SJSA1 (cell line): ENCODE measurements at regions not wholly inside any gene's neighbourhood (a gene's known extent, or its start where the extent isn't known, plus 50 kb on each side); places are given as distances from the start of the nearest gene placed in this dataset.
"Not testable (repeated sequence)": the region's sequence is repeated elsewhere in the genome, so short reads cannot be mapped to it uniquely, and the experiment has no call there.

Experiments used
- DNase-seq, 2 experiments: peaks; one replicate each; pipeline ENCODE4 v3.0.0-alpha.2; 2015 to 2020; ENCODE audit warnings: low spot score in 2 of 2, low read depth in 1 of 2
- H3K27ac ChIP-seq: fragments of 250-450 bp; sonication (Bioruptor Pico); 2 replicates; pipeline ENCODE4 v1.5.1; 2020; ENCODE audit warnings: mild to moderate bottlenecking, moderate library complexity
- H3K27me3 ChIP-seq: fragments of 250-450 bp; sonication (Bioruptor Pico); replicated peaks from 2 replicates; pipeline ENCODE4 v1.5.1; 2020; ENCODE audit warnings: mild to moderate bottlenecking, moderate library complexity
- H3K36me3 ChIP-seq: fragments of 250-450 bp; sonication (Bioruptor Pico); 2 replicates; pipeline ENCODE4 v1.5.1; 2020; ENCODE audit warnings: mild to moderate bottlenecking
- H3K4me1 ChIP-seq: fragments of 250-450 bp; sonication (Bioruptor Pico); replicated peaks from 2 replicates; pipeline ENCODE4 v1.6.1; 2021; ENCODE audit warnings: mild to moderate bottlenecking
- H3K4me3 ChIP-seq: fragments of 250-450 bp; sonication (Bioruptor Pico); 2 replicates; pipeline ENCODE4 v1.5.1; 2020; ENCODE audit warnings: mild to moderate bottlenecking
- H3K9me3 ChIP-seq: fragments of 250-450 bp; sonication (Bioruptor Pico); replicated peaks from 2 replicates; pipeline ENCODE4 v1.5.1; 2020; ENCODE audit warnings: mild to moderate bottlenecking

GRCh38 chr6:53426667-53427270 is 78.0 kb upstream of the ELOVL5 start:
- H3K9me3 ChIP-seq = no peaks in the 10 kb centered on the region
- no peak overlapping the region for H3K4me3 ChIP-seq
- H3K27ac ChIP-seq = no peak overlapping the region
- H3K27me3 ChIP-seq = no peaks in the 10 kb centered on the region; the same call in 1 of the 2 replicates
- no peak for DNase-seq
- H3K4me1 ChIP-seq = no peaks in the 10 kb centered on the region
- H3K36me3 ChIP-seq = no peaks in the 10 kb centered on the region

- no peak overlapping the region for H3K4me3 ChIP-seq
- H3K27me3 ChIP-seq = no peaks in the 10 kb centered on the region; the same call in 1 of the 2 replicates
- H3K27ac ChIP-seq = no peak overlapping the region
- DNase-seq = no peak
- H3K9me3 ChIP-seq = no peaks in the 10 kb centered on the region
- no peaks in the 10 kb centered on the region for H3K4me1 ChIP-seq
- H3K36me3 ChIP-seq = no peaks in the 10 kb centered on the region
Observed at GRCh38 chr6:53426117-53426516, 77.4 kb upstream of the ELOVL5 start.

GRCh38 chr6:53424976-53425718 is 76.4 kb upstream of the ELOVL5 start:
- Histone ChIP-seq H3K27ac (no peak overlapping the region), H3K36me3 (no peaks in the 10 kb centered on the region), H3K27me3 (no peaks in the 10 kb centered on the region; the same call in 1 of the 2 replicates), H3K9me3 (no peaks in the 10 kb centered on the region), H3K4me1 (no peaks in the 10 kb centered on the region), H3K4me3 (no peak overlapping the region)
- no peak for DNase-seq

- no peak for DNase-seq
- Histone ChIP-seq H3K4me3 (no peak overlapping the region), H3K4me1 (no peaks in the 10 kb centered on the region), H3K27me3 (no peaks in the 10 kb centered on the region), H3K9me3 (no peaks in the 10 kb centered on the region), H3K27ac (no peak overlapping the region), H3K36me3 (no peaks in the 10 kb centered on the region)
Observed at GRCh38 chr6:53424300-53424699, 75.5 kb upstream of the ELOVL5 start.

- DNase-seq, H3K27ac ChIP-seq, H3K36me3 ChIP-seq, H3K4me1 ChIP-seq, H3K9me3 ChIP-seq, H3K4me3 ChIP-seq, H3K27me3 ChIP-seq: not testable (repeated sequence)
Observed at GRCh38 chr6:53423560-53423959, 74.8 kb upstream of the ELOVL5 start.

GRCh38 chr6:53419026-53419425 is 70.3 kb upstream of the ELOVL5 start:
- Histone ChIP-seq H3K4me1 (no peaks in the 10 kb centered on the region), H3K27ac (no peak overlapping the region), H3K4me3 (no peak overlapping the region), H3K36me3 (no peaks in the 10 kb centered on the region), H3K9me3 (no peaks in the 10 kb centered on the region), H3K27me3 (no peaks in the 10 kb centered on the region)
- no peak for DNase-seq

- Histone ChIP-seq H3K36me3 (no peaks in the 10 kb centered on the region), H3K9me3 (no peaks in the 10 kb centered on the region), H3K27me3 (no peaks in the 10 kb centered on the region), H3K4me3 (no peak overlapping the region), H3K4me1 (no peaks in the 10 kb centered on the region), H3K27ac (no peak overlapping the region)
- DNase-seq = no peak
Observed at GRCh38 chr6:53418288-53418687, 69.5 kb upstream of the ELOVL5 start.

- H3K36me3 ChIP-seq = no peaks in the 10 kb centered on the region
- H3K27me3 ChIP-seq = no peaks in the 10 kb centered on the region
- no peaks in the 10 kb centered on the region for H3K9me3 ChIP-seq
- DNase-seq = no peak
- H3K4me1 ChIP-seq = no peaks in the 10 kb centered on the region
- H3K27ac ChIP-seq = no peak overlapping the region
- no peak overlapping the region for H3K4me3 ChIP-seq
Observed at GRCh38 chr6:53417141-53417540, 68.4 kb upstream of the ELOVL5 start.

- no peaks in the 10 kb centered on the region for H3K36me3 ChIP-seq
- H3K27me3 ChIP-seq = no peaks in the 10 kb centered on the region; the same call in 1 of the 2 replicates
- H3K4me3 ChIP-seq = no peak overlapping the region
- no peak overlapping the region for H3K27ac ChIP-seq
- DNase-seq = no peak
- H3K9me3 ChIP-seq = no peaks in the 10 kb centered on the region
- H3K4me1 ChIP-seq = no peaks in the 10 kb centered on the region
Observed at GRCh38 chr6:53413326-53413725, 64.6 kb upstream of the ELOVL5 start.

- H3K4me1 ChIP-seq = no peaks in the 10 kb centered on the region
- no peaks in the 10 kb centered on the region for H3K9me3 ChIP-seq
- H3K4me3 ChIP-seq = no peak overlapping the region
- no peak overlapping the region for H3K27ac ChIP-seq
- no peaks in the 10 kb centered on the region for H3K36me3 ChIP-seq
- no peak for DNase-seq
- H3K27me3 ChIP-seq = no peaks in the 10 kb centered on the region; the same call in 1 of the 2 replicates
Observed at GRCh38 chr6:53412751-53413150, 64.0 kb upstream of the ELOVL5 start.

- H3K27me3 ChIP-seq = no peaks in the 10 kb centered on the region; the same call in 1 of the 2 replicates
- no peaks in the 10 kb centered on the region for H3K9me3 ChIP-seq
- H3K4me3 ChIP-seq = no peak overlapping the region
- no peaks in the 10 kb centered on the region for H3K36me3 ChIP-seq
- no peak overlapping the region for H3K27ac ChIP-seq
- no peak for DNase-seq
- H3K4me1 ChIP-seq = no peaks in the 10 kb centered on the region
Observed at GRCh38 chr6:53412021-53412715, 63.4 kb upstream of the ELOVL5 start.

- Histone ChIP-seq H3K27ac (no peak overlapping the region), H3K36me3 (no peaks in the 10 kb centered on the region), H3K27me3 (no peaks in the 10 kb centered on the region; the same call in 1 of the 2 replicates), H3K4me3 (no peak overlapping the region), H3K9me3 (no peaks in the 10 kb centered on the region), H3K4me1 (no peaks in the 10 kb centered on the region)
- no peak for DNase-seq
Observed at GRCh38 chr6:53411451-53411850, 62.7 kb upstream of the ELOVL5 start.

GRCh38 chr6:53410508-53411258 is 61.9 kb upstream of the ELOVL5 start:
- Histone ChIP-seq H3K27ac (no peak overlapping the region), H3K4me1 (no peaks in the 10 kb centered on the region), H3K4me3 (no peak overlapping the region), H3K9me3 (no peaks in the 10 kb centered on the region), H3K36me3 (no peaks in the 10 kb centered on the region), H3K27me3 (no peaks in the 10 kb centered on the region; the same call in 1 of the 2 replicates)
- peak in 1 of 2 experiments; percentile 18 for DNase-seq
